Urinary bladder (tissue), 3 donors: ENCODE measurements at regions not wholly inside any gene's neighbourhood (a gene's known extent, or its start where the extent isn't known, plus 50 kb on each side); places are given as distances from the start of the nearest gene placed in this dataset.
"Not testable (repeated sequence)": the region's sequence is repeated elsewhere in the genome, so short reads cannot be mapped to it uniquely, and the experiment has no call there.

Source experiments
- DNase-seq: peaks from one replicate; pipeline ENCODE4 v3.0.0-alpha.2; 2015; ENCODE audit errors: extremely low spot score
- H3K27ac ChIP-seq: one replicate; pipeline ENCODE4 v1.5.1; 2013; ENCODE audit warnings: low read depth, mild to moderate bottlenecking, moderate library complexity
- H3K36me3 ChIP-seq: one replicate; pipeline ENCODE4 v1.6.1; 2013; ENCODE audit warnings: mild to moderate bottlenecking, moderate library complexity; ENCODE audit not compliant: insufficient read depth
- H3K4me1 ChIP-seq: one replicate; pipeline ENCODE4 v1.6.1; 2013; ENCODE audit warnings: mild to moderate bottlenecking, moderate library complexity; ENCODE audit not compliant: insufficient read depth
- H3K4me3 ChIP-seq: one replicate; pipeline ENCODE4 v1.5.1; 2013; ENCODE audit warnings: low read depth, low read length
- WGBS: extraction: QIAGEN DNeasy Blood & Tissue Kit; methylation state at CpG from one replicate; pipeline ENCODE4 v1.1.7; 2013; 5-methylcytosine and 5-hydroxymethylcytosine counted together
- donor health status: healthy with polysubstance abuse.
- donor health status: healthy.

DNA sequence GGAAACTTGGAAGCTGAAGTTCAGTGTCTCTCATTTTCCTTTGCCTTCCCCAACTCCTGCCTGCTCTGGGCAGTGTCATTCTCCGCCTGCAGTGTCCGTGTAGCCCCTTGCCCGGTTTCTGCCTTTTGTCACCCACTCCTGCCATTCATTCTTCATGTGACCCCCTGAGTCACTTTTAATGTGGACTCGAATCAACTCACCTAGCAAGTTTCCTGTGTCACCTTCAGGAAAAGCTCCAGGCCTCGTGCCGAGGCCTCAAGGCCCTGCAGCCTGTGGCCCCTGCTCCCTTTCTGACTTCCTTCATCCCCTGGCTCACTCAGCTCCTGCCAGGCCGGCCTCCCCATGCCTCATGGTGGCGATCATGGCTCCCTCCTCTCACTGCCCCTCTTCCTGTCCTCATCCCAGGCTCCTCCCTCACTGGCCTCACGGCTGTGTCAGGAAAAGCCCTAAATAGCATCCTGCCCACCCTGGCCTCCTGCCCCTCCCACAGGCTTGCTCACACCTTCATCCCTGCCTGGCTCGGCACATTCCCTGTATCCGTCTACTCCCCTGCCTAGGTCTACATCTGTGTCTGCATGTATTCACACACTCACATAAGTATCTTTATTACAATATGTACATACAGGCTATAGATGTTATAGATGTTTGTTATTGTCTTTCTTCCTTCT lies 294.9 kb downstream of the MED10 start:
- Histone ChIP-seq H3K4me3 (no peak overlapping the region), H3K27ac (no peak overlapping the region), H3K36me3 (no peaks in the 10 kb centered on the region), H3K4me1 (no peaks in the 10 kb centered on the region)
- 44% methylated on average over 11 of the region's 11 CpGs for WGBS
- DNase-seq, result no peak

DNA sequence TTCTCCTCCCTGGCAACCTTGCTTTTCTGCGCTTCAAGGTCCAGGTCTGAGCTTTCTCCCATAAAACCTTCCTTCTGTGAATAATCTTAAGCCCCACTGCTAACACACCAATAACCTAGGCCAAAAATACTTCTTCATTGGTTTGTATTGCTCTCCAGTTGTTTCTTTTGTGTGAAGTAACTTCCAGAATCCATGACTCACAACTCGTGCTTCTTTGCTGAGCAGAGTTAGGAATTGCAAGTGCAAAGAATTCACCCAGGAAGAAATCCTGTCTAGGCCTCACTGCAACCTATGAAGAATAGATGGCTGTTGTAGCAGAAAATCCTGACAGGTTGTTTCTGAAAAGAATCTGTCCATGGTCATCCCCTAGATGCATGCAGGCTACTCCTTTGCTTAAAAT lies 295.7 kb downstream of the MED10 start:
- Histone ChIP-seq H3K4me1 (no peaks in the 10 kb centered on the region), H3K4me3 (no peak overlapping the region), H3K27ac (no peak overlapping the region), H3K36me3 (no peaks in the 10 kb centered on the region)
- no peak for DNase-seq
- 70% methylated on average over 2 of the region's 2 CpGs for whole genome bisulfite sequencing

DNA sequence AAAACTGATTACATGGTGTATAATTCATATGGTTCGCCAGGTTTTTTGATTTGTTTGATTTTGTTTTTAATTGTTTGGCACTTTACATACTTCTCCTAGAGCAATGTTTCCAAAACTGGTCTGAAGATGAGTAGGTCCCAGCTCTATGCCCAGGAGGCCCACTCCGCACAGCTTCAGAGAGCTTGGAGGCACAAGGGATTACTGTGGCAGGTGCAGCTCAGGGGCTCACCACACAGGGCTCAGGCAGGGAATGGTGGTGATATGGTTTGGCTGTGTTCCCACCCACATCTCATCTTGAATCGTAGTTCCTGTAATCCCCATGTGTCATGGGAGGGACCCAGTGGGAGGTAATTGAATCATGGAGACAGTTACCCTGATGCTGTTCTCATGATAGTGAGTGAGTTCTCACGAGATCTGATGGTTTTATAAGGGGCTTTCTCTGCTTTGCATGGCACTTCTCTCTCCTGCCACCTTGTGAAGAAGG lies 296.6 kb downstream of the MED10 start:
- no peaks in the 10 kb centered on the region for H3K36me3 ChIP-seq
- no peak overlapping the region for H3K27ac ChIP-seq
- DNase-seq, result no peak
- WGBS, result 70% methylated on average over 4 of the region's 4 CpGs
- no peak overlapping the region for H3K4me3 ChIP-seq
- H3K4me1 ChIP-seq, result no peaks in the 10 kb centered on the region

DNA sequence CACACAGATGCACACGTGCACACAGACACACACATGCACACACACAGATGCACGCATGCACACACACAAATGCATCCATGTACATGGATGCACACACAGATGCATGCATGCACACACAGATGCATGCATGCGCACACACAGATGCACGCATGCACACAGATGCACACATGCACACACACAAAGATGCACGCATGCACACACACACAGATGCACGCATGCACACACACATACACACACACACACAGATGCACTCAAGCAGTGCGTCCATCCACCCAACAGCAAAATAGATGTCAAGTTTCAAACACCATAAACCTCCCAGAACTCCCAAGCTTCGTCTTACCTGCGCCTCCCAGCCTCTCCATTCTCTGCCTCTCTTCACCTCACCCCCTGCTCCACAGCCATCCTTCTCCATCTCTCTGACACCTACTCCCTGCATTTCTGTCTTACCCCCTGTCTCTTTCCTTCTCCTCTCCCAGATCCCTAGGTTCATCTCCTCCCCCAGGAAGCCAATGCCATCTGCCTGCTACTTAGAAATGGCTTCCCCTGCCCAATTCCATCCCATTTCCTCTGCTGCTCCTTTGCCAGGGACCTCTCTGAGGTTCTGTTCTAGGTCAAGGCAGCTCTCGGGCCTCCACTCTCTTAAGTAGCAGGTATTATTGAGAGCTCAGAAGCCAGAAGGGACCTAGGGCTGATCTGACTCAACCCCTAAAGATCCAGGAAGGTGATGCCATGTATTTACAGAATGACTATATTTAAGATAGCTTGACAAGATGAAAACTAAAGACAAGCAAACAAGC lies 297.2 kb downstream of the MED10 start:
- Histone ChIP-seq H3K36me3 (no peaks in the 10 kb centered on the region), H3K4me1 (no peaks in the 10 kb centered on the region), H3K27ac (no peak overlapping the region), H3K4me3 (no peak overlapping the region)
- 90% methylated on average over 10 of the region's 10 CpGs for WGBS
- no peak for DNase-seq

DNA sequence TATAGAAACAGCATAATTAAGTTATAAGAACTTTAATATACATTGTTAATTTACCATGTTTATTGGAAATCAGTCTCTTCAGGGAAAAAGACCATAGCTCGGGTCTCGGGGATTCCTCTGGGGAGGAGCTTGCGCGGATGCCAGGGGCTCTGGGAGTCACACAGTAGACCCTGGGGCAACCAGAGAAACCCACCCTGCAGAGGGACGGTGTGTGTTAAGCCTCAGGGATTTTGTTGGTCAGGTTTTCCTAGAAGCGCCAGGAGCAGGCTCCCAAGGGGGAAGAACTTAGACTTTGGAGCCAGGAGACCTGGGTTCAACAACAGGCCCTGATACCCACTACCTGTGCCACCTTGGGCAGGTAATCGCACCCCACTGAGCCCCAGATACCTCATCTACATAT lies 297.9 kb downstream of the MED10 start:
- WGBS, result 88% methylated on average over 7 of the region's 7 CpGs
- no peak for DNase-seq

DNA sequence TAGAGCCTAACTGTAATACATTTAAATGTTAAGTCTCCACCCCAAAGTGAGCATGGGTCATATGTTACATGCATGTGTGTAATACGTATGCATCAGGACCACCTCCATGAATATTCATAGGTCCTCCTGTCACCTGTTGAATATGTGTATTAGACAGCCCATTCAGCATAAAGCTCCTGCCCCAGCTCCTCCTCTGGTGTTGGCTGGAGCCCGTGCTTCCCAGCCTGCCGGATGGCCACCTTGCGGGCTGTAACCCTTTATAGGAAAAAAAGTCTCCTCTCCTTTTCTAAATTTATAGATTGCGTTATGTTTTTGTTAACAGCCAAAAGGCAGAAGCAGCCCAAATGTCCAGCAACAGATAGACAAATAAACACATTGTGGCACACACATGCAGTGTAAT lies 299.5 kb downstream of the MED10 start:
- 69% methylated on average over 5 of the region's 5 CpGs for WGBS

More for the DNA sequence above, 297.9 kb downstream of the MED10 start:
- no peaks in the 10 kb centered on the region for H3K36me3 ChIP-seq
- no peaks in the 10 kb centered on the region for H3K4me1 ChIP-seq
- H3K27ac ChIP-seq, result no peak overlapping the region
- no peak overlapping the region for H3K4me3 ChIP-seq

DNA sequence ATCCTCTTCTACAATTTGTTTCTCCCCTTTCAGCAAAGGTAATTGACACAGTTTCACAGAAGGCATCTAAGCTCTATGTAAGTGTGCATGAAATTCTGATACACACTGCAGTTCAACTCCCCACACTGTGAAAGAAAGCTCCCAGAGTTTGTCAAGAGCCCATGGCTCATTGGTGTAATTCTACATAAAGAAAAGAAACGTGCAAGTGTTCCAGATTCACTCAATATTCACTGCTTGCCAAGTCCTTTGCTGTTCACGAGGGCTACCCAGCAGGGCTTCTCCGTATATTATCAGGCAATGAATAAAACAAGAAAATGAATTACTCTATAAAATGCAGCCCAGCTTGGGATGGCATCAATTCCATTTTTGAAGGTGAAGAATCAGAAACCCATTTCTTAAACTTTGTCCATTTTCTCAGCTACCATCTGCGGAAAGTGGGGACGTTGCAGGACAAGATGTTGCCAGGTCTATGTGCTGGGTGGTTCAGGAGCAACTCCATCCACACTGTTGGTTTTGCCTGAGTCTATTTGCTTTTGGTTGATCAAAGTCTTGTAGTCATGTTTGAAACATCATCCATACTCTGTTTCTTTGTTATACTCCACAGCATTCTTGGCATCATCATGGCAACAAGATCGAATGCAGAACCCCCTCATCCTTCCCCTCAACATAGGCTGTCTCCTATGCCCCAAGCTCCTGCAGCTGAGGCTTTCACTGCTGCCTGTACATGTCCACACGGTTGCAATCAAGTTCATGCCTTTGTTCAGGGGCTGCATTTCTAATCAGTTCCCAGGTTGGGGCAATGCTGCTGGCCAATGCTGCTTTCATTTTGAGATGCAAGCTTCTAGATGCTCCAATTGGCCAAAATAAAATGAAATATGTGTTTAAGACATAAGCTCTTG lies 301.8 kb downstream of the MED10 start:
- Histone ChIP-seq H3K27ac (no peak overlapping the region), H3K4me3 (no peak overlapping the region), H3K36me3 (no peaks in the 10 kb centered on the region), H3K4me1 (no peaks in the 10 kb centered on the region)
- 75% methylated on average over 7 of the region's 7 CpGs for WGBS
- DNase-seq, result no peak

More for the DNA sequence above, 299.5 kb downstream of the MED10 start:
- no peak overlapping the region for H3K27ac ChIP-seq
- DNase-seq, result no peak
- H3K4me3 ChIP-seq, result no peak overlapping the region
- H3K36me3 ChIP-seq, result no peaks in the 10 kb centered on the region
- no peaks in the 10 kb centered on the region for H3K4me1 ChIP-seq

DNA sequence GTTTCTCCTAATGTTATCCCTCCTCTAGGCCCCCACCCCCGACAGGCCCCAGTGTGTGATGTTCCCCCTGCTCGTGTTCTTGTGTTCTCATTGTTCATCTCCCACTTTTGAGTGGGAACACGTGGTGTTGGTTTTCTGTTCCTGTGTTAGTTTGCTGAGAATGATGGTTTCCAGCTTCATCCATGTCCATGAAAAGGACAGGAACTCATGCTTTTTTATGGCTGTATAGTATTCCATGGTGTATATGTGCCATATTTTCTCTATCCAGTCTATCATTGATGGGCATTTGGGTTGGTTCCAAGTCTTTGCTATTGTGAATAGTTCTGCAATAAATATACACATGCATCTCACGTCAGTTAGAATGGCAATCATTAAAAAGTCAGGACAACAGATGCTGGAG lies 305.9 kb downstream of the MED10 start:
- H3K4me3 ChIP-seq, DNase-seq, H3K27ac ChIP-seq, H3K36me3 ChIP-seq, H3K4me1 ChIP-seq: not testable (repeated sequence)
- 84% methylated on average over 4 of the region's 4 CpGs for WGBS

DNA sequence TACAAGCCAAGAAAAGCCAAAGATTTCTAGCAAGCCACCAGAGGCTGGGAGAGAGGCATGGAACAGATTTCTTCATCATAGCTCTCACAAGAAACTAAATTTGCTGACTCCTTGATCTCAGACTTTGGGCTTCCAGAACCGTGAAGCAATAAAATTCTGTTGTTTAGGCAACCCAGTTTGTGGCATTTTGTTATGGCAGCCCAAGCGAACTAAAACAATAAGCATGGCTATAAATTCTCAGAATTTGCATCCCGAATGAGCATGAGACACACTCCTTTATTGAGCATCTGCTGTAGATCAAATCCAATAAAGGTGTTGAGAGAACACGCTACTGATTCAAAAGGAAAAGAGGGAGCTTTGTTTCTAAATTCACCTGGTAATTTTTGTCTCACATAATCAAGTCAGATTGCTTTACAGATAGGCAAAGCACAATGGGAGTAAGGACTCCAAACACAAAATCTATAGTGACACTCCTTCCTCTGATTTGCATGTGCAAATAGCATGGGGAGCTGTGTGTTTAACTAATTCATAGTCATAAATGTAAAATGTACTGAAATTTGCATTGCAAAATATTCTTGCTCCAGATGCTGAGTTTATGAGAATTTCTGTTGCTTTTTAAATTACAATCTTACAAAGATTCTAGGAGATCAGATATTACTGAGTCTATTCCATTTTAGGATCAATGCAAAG lies 308.7 kb downstream of the MED10 start:
- H3K36me3 ChIP-seq, result no peaks in the 10 kb centered on the region
- no peak overlapping the region for H3K27ac ChIP-seq
- H3K4me1 ChIP-seq, result no peaks in the 10 kb centered on the region
- WGBS, result 30% methylated on average over 4 of the region's 4 CpGs
- no peak for DNase-seq
- H3K4me3 ChIP-seq, result no peak overlapping the region

DNA sequence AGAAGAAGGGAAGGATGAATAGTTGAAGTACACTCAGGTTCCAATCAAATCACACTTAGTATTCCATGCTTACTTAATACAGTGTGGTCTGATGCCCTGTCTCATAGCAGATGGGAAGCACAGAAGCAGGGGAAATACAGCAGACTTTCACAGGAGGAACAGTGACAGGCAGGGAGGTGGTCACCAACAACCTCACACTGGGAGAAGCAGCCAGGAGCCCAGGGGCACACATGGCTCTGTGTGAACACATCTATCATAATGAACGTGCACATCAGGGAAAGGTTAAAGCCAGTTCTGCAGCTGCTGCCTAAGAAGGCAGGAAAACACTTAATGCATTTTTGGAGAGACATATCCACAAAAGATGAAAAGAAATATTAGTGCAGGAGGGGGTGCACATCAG lies 312.3 kb downstream of the MED10 start:
- Histone ChIP-seq H3K36me3 (no peaks in the 10 kb centered on the region), H3K4me1 (no peaks in the 10 kb centered on the region), H3K27ac (no peak overlapping the region), H3K4me3 (no peak overlapping the region)
- WGBS, result 61% methylated on average over 1 of the region's 1 CpG
- no peak for DNase-seq

DNA sequence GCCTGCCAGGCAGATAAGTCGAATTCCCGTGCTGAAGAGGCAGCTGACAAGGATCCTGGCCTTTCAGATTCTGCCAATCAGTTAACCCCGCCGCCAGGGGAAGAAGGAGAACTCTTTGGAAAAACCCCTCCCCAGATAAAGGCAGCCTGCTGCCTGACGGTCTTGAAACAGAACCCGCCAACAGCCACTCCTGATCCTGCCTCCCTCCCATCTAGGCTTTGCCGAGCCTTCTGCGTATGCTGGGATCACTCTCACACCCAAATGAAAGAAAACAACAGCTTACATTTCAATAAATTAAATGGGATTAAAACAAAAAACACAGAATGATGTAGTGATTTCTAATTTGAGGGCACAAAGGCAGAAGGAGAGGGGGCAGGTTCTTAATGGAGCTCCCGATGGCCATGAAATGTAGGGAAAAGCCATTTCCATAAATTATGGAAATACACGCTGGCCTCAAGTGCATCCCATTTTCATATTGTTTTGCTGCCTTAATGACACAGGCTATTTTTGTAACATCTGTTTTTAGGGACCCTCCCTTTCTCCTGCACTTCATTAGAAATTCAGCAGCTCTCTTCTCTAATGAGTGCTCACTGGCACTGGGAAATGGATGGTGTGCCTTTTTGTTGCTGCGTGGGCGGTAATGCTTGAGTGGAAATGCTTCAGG lies 319.1 kb downstream of the MED10 start:
- no peak overlapping the region for H3K4me3 ChIP-seq
- no peaks in the 10 kb centered on the region for H3K36me3 ChIP-seq
- H3K4me1 ChIP-seq, result no peaks in the 10 kb centered on the region
- H3K27ac ChIP-seq, result no peak overlapping the region
- no peak for DNase-seq
- WGBS, result 68% methylated on average over 12 of the region's 12 CpGs

DNA sequence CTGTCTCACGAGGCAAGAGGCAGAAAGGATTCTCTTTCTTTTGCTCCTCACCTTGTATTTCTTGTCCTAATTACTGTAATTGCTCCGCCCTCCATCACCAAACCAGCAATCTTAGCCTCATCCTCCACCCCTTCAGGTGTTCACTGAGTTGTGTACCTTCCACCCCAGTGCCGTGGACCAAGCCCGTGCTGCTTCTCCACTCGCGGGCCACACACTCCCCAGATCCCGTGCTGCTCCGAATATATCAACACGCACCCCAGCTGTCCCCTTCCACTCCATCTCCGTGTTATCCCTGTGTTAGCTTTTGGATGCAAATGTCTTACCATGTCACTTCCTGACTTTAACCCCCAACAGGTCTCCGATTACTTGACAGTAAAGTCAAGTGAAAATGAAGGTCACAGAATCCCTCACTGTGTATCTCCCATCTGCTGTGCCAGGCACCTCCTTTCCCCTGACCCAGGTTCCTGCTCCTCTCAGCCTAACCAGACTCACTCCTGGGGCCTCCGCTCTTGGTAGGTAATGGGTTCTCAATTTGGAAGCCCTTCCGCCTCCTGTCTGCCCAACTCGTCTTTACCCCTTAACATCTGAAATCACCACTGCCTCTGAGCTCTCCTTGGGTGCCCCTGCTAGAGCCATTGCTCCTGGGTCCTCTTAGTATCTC lies 320.2 kb downstream of the MED10 start:
- no peaks in the 10 kb centered on the region for H3K36me3 ChIP-seq
- 86% methylated on average over 14 of the region's 14 CpGs for WGBS
- H3K4me1 ChIP-seq, result no peaks in the 10 kb centered on the region
- no peak overlapping the region for H3K4me3 ChIP-seq
- no peak overlapping the region for H3K27ac ChIP-seq
- no peak for DNase-seq
